ENCODE measurements at regions not wholly inside any gene's neighbourhood (a gene's known extent, or its start where the extent isn't known, plus 50 kb on each side); places are given as distances from the start of the nearest gene placed in this dataset.
"Not testable (repeated sequence)": the region's sequence is repeated elsewhere in the genome, so short reads cannot be mapped to it uniquely, and the experiment has no call there.

DNA sequence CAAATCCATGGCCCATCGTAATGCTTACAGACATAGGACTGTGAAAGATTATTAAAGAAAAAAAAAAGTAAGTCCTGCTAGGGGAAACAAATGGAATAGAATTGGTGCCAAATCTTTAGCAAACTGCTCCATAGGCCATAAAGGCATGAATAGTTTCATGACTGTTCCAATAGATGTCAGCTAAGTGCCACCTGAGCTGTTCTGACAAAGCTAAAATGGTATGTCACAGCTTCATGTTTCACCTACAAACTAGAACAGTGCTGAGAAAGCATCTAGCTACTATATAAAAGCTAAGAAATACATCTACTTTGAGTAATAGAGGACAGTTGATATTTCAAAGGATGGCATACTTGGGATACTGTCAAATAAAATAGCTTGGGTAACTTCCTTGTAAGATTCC lies 771.6 kb upstream of the CA10 start:
- Histone ChIP-seq H3K4me1 (ENCODE audit: control insufficient read depth in 3 of 3, insufficient read depth in 2 of 3, low read depth in 1 of 3, low read length in 2 of 3) (no peaks in the 10 kb centered on the region), H3K27ac (ENCODE audit: low read depth in 1 of 3, low read length in 2 of 3) (no peak overlapping the region), H3K4me3 (ENCODE audit: low read depth in 1 of 3, low read length in 3 of 3) (no peak overlapping the region), H3K27me3 (ENCODE audit: control insufficient read depth in 3 of 3, insufficient read depth in 3 of 3, low read length in 3 of 3) (no peaks in the 10 kb centered on the region), H3K36me3 (ENCODE audit: control insufficient read depth in 3 of 3, insufficient read depth in 2 of 3, low read depth in 1 of 3, low read length in 3 of 3) (no peaks in the 10 kb centered on the region), H3K9me3 (ENCODE audit: control insufficient read depth in 2 of 2, insufficient read depth in 1 of 2, low read depth in 1 of 2, low read length in 1 of 2) (peaks cover 0 to 2% of the 10 kb centered on the region in 2 donors)
- DNase-seq (no peak), FAIRE-seq (no peak)
- 32 to 72% (median 64%) methylated on average over 1 of the region's 1 CpG for WGBS, 3 donors

DNA sequence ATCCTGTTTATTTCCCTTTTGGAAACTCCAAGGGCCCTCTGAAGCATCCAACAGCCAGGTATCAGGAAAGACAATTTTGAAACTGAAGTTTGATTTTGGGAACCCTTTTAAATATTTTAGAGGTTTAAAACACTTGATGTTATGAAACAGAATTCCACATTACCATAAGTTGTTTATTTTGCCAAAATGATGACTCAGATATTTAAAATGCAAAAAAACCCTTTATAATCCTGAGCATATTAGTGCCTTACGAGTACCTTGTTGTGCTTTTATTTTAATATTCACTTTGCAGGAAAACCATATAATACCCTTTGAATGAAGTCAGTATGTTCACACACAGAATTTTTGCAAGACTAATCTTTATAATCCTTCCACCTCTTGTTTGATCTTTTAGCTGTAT lies 765.1 kb upstream of the CA10 start:
- WGBS, 3 donors, result 76 to 91% (median 77%) methylated on average over 1 of the region's 1 CpG
- Histone ChIP-seq H3K27ac (ENCODE audit: low read depth in 1 of 3, low read length in 2 of 3) (no peak overlapping the region), H3K4me3 (ENCODE audit: low read depth in 1 of 3, low read length in 3 of 3) (no peak overlapping the region), H3K9me3 (ENCODE audit: control insufficient read depth in 2 of 2, insufficient read depth in 1 of 2, low read depth in 1 of 2, low read length in 1 of 2) (no peaks in the 10 kb centered on the region), H3K27me3 (ENCODE audit: control insufficient read depth in 3 of 3, insufficient read depth in 3 of 3, low read length in 3 of 3) (no peaks in the 10 kb centered on the region), H3K36me3 (ENCODE audit: control insufficient read depth in 3 of 3, insufficient read depth in 2 of 3, low read depth in 1 of 3, low read length in 3 of 3) (no peaks in the 10 kb centered on the region), H3K4me1 (ENCODE audit: control insufficient read depth in 3 of 3, insufficient read depth in 2 of 3, low read depth in 1 of 3, low read length in 2 of 3) (no peaks in the 10 kb centered on the region)
- no peak for FAIRE-seq
- no peak for DNase-seq

GRCh38 chr17:52899235-52899634 lies 740.7 kb upstream of the CA10 start:
- Histone ChIP-seq H3K4me3 (ENCODE audit: low read depth in 1 of 3, low read length in 3 of 3) (no peak overlapping the region), H3K27ac (ENCODE audit: low read depth in 1 of 3, low read length in 2 of 3) (no peak overlapping the region), H3K9me3 (ENCODE audit: control insufficient read depth in 2 of 2, insufficient read depth in 1 of 2, low read depth in 1 of 2, low read length in 1 of 2) (no peaks in the 10 kb centered on the region), H3K4me1 (ENCODE audit: control insufficient read depth in 3 of 3, insufficient read depth in 2 of 3, low read depth in 1 of 3, low read length in 2 of 3) (no peaks in the 10 kb centered on the region), H3K27me3 (ENCODE audit: control insufficient read depth in 3 of 3, insufficient read depth in 3 of 3, low read length in 3 of 3) (no peaks in the 10 kb centered on the region), H3K36me3 (ENCODE audit: control insufficient read depth in 3 of 3, insufficient read depth in 2 of 3, low read depth in 1 of 3, low read length in 3 of 3) (no peaks in the 10 kb centered on the region)
- DNase-seq, result no peak
- no peak for FAIRE-seq
- WGBS, 3 donors, result 35 to 85% (median 47%) methylated on average over 1 of the region's 1 CpG

GRCh38 chr17:52895272-52895671 lies 736.8 kb upstream of the CA10 start:
- no peak overlapping the region for H3K4me3 ChIP-seq (ENCODE audit: low read depth in 1 of 3, low read length in 3 of 3)
- H3K27me3 ChIP-seq (ENCODE audit: control insufficient read depth in 3 of 3, insufficient read depth in 3 of 3, low read length in 3 of 3), result no peaks in the 10 kb centered on the region
- 47 to 56% (median 52%) methylated on average over 2 of the region's 2 CpGs for WGBS, 3 donors
- H3K36me3 ChIP-seq (ENCODE audit: control insufficient read depth in 3 of 3, insufficient read depth in 2 of 3, low read depth in 1 of 3, low read length in 3 of 3), result no peaks in the 10 kb centered on the region
- H3K4me1 ChIP-seq (ENCODE audit: control insufficient read depth in 3 of 3, insufficient read depth in 2 of 3, low read depth in 1 of 3, low read length in 2 of 3), result no peaks in the 10 kb centered on the region
- H3K27ac ChIP-seq (ENCODE audit: low read depth in 1 of 3, low read length in 2 of 3), result no peak overlapping the region
- DNase-seq, result no peak
- H3K9me3 ChIP-seq (ENCODE audit: control insufficient read depth in 2 of 2, insufficient read depth in 1 of 2, low read depth in 1 of 2, low read length in 1 of 2), result no peaks in the 10 kb centered on the region
- no peak for FAIRE-seq

DNA sequence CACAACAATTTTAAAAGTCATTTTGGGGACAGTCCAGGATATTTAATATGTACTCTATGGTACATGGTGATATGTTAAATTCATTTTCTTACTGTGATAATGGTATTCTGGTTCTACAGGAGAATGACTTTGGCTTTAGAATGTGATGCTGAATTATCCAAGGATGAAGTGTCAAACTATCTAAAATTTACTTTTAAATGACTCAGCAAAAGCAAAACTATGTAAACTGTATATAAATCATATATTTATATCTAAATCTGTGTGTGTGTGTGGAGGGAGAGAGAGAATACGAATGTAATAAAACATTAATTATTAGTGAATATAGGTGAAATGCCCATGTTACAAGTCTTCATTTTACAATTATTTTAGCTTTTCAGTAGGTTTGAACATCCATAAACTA lies 733.8 kb upstream of the CA10 start:
- DNase-seq, result no peak
- Histone ChIP-seq H3K9me3 (ENCODE audit: control insufficient read depth in 2 of 2, insufficient read depth in 1 of 2, low read depth in 1 of 2, low read length in 1 of 2) (no peaks in the 10 kb centered on the region), H3K36me3 (ENCODE audit: control insufficient read depth in 3 of 3, insufficient read depth in 2 of 3, low read depth in 1 of 3, low read length in 3 of 3) (no peaks in the 10 kb centered on the region), H3K27ac (ENCODE audit: low read depth in 1 of 3, low read length in 2 of 3) (no peak overlapping the region), H3K4me3 (ENCODE audit: low read depth in 1 of 3, low read length in 3 of 3) (no peak overlapping the region), H3K4me1 (ENCODE audit: control insufficient read depth in 3 of 3, insufficient read depth in 2 of 3, low read depth in 1 of 3, low read length in 2 of 3) (no peaks in the 10 kb centered on the region), H3K27me3 (ENCODE audit: control insufficient read depth in 3 of 3, insufficient read depth in 3 of 3, low read length in 3 of 3) (no peaks in the 10 kb centered on the region)
- FAIRE-seq, result no peak
- WGBS, 3 donors, result 80 to 84% (median 83%) methylated on average over 1 of the region's 1 CpG

DNA sequence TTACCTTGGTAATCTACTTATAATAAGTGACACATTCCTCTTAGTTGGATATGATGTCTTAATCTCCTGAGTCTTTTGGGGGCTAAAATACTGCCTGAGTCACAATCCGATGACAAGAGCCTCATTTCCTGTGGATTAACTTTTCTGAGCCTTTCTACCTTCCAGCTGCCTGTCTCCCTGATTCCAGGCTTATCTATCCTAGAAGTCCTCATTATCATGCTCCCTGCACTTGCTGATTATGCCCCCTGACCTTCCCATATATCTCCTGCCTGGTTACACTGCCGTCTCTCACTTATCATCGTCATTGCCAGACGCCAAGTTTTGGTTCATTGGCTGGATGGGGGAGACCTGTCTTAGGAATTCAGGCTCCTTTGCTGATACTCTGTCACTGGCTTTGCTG lies 727.4 kb upstream of the CA10 start:
- no peak for DNase-seq
- 55 to 81% (median 74%) methylated on average over 4 of the region's 4 CpGs for WGBS, 3 donors

DNA sequence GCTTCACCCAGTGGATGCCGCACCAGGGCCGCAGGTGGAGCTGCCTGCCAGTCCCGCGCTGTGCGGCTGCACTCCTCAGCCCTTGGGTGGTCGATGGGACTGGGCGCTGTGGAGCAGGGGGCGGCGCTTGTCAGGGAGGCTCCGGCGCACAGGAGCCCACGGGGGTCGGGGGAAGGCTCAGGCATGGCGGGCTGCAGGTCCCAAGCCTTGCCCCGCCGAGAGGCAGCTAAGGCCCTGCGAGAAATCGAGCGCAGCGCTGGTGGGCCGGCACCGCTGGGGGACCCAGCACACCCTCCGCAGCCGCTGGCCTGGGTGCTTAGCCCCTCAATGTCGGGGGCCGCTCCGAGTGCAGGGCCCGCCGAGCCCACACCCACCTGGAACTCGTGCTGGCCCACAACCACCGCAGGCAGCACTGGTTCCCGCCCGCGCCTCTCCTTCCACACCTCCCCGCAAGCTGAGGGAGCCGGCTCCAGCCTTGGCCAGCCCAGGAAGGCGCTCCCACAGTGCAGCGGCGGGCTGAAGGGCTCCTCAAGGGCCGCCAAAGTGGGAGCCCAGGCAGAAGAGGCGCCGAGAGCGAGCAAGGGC lies 725.5 kb upstream of the CA10 start:
- not testable (repeated sequence) for DNase-seq; H3K9me3 ChIP-seq (ENCODE audit: control insufficient read depth in 2 of 2, insufficient read depth in 1 of 2, low read depth in 1 of 2, low read length in 1 of 2); H3K4me3 ChIP-seq (ENCODE audit: low read depth in 1 of 3, low read length in 3 of 3); H3K27ac ChIP-seq (ENCODE audit: low read depth in 1 of 3, low read length in 2 of 3); H3K27me3 ChIP-seq (ENCODE audit: control insufficient read depth in 3 of 3, insufficient read depth in 3 of 3, low read length in 3 of 3); H3K4me1 ChIP-seq (ENCODE audit: control insufficient read depth in 3 of 3, insufficient read depth in 2 of 3, low read depth in 1 of 3, low read length in 2 of 3); H3K36me3 ChIP-seq (ENCODE audit: control insufficient read depth in 3 of 3, insufficient read depth in 2 of 3, low read depth in 1 of 3, low read length in 3 of 3); FAIRE-seq
- WGBS, 3 donors, result 48 to 59% (median 58%) methylated on average over 34 to 43 of the region's 43 CpGs

More for the DNA sequence above, 727.4 kb upstream of the CA10 start:
- Histone ChIP-seq H3K4me3 (ENCODE audit: low read depth in 1 of 3, low read length in 3 of 3) (no peak overlapping the region), H3K9me3 (ENCODE audit: control insufficient read depth in 2 of 2, insufficient read depth in 1 of 2, low read depth in 1 of 2, low read length in 1 of 2) (no peaks in the 10 kb centered on the region), H3K27ac (ENCODE audit: low read depth in 1 of 3, low read length in 2 of 3) (no peak overlapping the region), H3K36me3 (ENCODE audit: control insufficient read depth in 3 of 3, insufficient read depth in 2 of 3, low read depth in 1 of 3, low read length in 3 of 3) (no peaks in the 10 kb centered on the region), H3K27me3 (ENCODE audit: control insufficient read depth in 3 of 3, insufficient read depth in 3 of 3, low read length in 3 of 3) (peaks cover 0 to 9% (median 0%) of the 10 kb centered on the region in 3 donors), H3K4me1 (ENCODE audit: control insufficient read depth in 3 of 3, insufficient read depth in 2 of 3, low read depth in 1 of 3, low read length in 2 of 3) (no peaks in the 10 kb centered on the region)
- no peak for FAIRE-seq

- H3K4me1 ChIP-seq (ENCODE audit: control insufficient read depth in 3 of 3, insufficient read depth in 2 of 3, low read depth in 1 of 3, low read length in 2 of 3); H3K9me3 ChIP-seq (ENCODE audit: control insufficient read depth in 2 of 2, insufficient read depth in 1 of 2, low read depth in 1 of 2, low read length in 1 of 2); H3K4me3 ChIP-seq (ENCODE audit: low read depth in 1 of 3, low read length in 3 of 3); DNase-seq; H3K36me3 ChIP-seq (ENCODE audit: control insufficient read depth in 3 of 3, insufficient read depth in 2 of 3, low read depth in 1 of 3, low read length in 3 of 3); H3K27ac ChIP-seq (ENCODE audit: low read depth in 1 of 3, low read length in 2 of 3); FAIRE-seq; H3K27me3 ChIP-seq (ENCODE audit: control insufficient read depth in 3 of 3, insufficient read depth in 3 of 3, low read length in 3 of 3): not testable (repeated sequence)
- WGBS, 3 donors, result 89 to 99% (median 93%) methylated on average over 3 of the region's 3 CpGs
Observed at GRCh38 chr17:52846767-52847166, 688.3 kb upstream of the CA10 start.

DNA sequence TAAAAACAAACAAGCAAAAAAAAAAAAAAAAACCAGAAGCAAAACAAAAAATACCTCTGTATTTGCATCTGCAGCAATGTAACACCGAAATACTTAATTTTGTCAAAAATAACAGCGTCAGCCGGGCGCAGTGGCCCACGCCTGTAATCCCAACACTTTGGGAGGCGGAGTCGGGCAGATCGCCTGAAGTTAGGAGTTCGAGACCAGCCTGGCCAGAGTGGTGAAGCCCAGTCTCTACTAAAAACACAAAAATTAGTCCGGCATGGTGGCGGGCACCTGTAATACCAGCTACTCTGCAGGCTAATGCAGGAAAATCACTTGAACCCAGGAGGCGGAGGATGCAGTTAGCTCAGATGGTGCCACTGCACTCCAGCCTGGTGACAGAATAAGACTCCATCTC lies 683.5 kb upstream of the CA10 start:
- DNase-seq, result no peak
- H3K4me1 ChIP-seq (ENCODE audit: control insufficient read depth in 3 of 3, insufficient read depth in 2 of 3, low read depth in 1 of 3, low read length in 2 of 3), result no peaks in the 10 kb centered on the region
- H3K27ac ChIP-seq (ENCODE audit: low read depth in 1 of 3, low read length in 2 of 3), result no peak overlapping the region
- no peak for FAIRE-seq
- H3K27me3 ChIP-seq (ENCODE audit: control insufficient read depth in 3 of 3, insufficient read depth in 3 of 3, low read length in 3 of 3), result no peaks in the 10 kb centered on the region
- H3K4me3 ChIP-seq (ENCODE audit: low read depth in 1 of 3, low read length in 3 of 3), result no peak overlapping the region
- no peaks in the 10 kb centered on the region for H3K9me3 ChIP-seq (ENCODE audit: control insufficient read depth in 2 of 2, insufficient read depth in 1 of 2, low read depth in 1 of 2, low read length in 1 of 2)
- H3K36me3 ChIP-seq (ENCODE audit: control insufficient read depth in 3 of 3, insufficient read depth in 2 of 3, low read depth in 1 of 3, low read length in 3 of 3), result no peaks in the 10 kb centered on the region
- 94 to 96% (median 95%) methylated on average over 12 of the region's 12 CpGs for WGBS, 3 donors

Measured in small intestine (tissue), 7 donors.